Daoy (cell line): ENCODE measurements at regions not wholly inside any gene's neighbourhood (a gene's known extent, or its start where the extent isn't known, plus 50 kb on each side); places are given as distances from the start of the nearest gene placed in this dataset.
"Not testable (repeated sequence)": the region's sequence is repeated elsewhere in the genome, so short reads cannot be mapped to it uniquely, and the experiment has no call there.

Experiments
- DNase-seq: peaks from one replicate; pipeline ENCODE4 v3.0.0-alpha.2; 2015; ENCODE audit warnings: low read depth

- DNase-seq = no peak
Observed at GRCh38 chr18:44321868-44322590, 358.7 kb upstream of the SETBP1 start.

GRCh38 chr18:44323125-44323524 lies 357.6 kb upstream of the SETBP1 start:
- DNase-seq = no peak

DNA sequence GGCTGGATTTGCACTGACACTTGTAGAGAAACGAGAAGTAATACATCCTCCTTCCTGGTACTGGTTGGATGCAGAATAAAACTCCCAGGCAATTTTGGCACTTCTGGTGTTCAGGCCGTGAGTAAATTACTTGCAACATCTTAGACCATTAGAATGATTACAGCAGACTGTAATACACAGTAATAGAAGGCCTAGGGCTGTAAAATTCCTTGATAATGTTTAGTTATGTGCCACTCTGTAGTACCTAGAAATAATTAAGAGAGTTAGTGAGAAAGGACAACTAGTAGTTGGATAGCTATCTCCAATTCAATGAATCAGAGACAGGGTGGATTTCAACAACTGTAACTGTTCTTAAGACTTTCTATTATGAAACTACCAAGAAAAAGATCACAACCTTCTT lies 356.3 kb upstream of the SETBP1 start:
- no peak for DNase-seq

DNA sequence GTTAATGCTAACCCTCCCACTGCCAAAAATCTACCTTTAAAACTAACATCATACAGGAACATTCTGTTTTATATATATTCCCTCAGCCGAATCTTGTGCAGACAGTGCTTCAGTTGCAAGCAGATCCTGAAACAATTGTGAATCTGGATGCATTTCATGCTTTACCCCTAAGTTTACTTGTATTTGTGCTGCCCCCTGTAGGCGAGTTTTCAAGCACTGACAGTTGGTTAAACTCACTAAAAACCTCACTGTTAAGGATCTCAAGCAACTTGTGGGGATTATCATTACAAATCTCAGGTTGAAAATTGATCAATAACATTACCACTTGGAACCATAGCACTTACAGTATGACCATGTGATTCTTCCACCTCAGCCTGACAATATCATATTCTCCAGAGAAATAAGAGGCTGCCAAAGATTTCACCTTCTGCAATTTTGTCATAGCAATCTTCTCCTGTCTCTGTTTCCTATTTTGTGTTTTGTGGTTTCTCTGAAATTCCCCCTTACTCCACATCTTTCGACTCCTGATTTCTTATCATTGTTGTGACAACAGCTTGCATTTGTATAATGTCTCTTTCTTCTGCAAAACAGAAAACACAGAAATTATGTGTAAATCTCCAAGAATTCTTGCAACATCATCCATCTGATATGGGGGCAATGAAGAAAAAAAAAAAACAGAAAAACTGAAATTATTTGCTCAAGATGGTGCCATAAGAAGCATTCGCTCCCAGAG lies 354.6 kb upstream of the SETBP1 start:
- no peak for DNase-seq

- DNase-seq = no peak
Observed at GRCh38 chr18:44331656-44332570, 348.8 kb upstream of the SETBP1 start.

GRCh38 chr18:44341759-44342158 lies 338.9 kb upstream of the SETBP1 start:
- DNase-seq = no peak

DNA sequence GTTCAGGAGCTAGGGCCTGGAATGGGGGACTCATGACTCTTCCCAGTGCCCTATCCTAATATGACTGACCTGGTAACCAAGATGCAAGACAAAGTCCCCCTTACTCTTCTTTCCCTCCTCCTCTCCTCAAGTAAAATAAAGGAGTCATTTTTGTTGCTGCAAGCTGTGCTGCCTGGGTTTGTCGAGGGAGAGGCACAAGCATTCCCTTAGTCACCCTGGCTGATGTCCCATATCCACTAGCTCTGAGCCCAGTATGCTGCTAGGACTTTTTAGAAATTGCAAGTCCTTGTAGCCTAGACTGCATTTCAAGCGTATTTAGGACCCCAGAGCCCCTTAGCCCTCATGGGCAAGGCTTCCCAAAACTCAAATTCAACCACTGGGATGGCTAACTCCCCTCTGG lies 338.5 kb upstream of the SETBP1 start:
- no peak for DNase-seq

DNA sequence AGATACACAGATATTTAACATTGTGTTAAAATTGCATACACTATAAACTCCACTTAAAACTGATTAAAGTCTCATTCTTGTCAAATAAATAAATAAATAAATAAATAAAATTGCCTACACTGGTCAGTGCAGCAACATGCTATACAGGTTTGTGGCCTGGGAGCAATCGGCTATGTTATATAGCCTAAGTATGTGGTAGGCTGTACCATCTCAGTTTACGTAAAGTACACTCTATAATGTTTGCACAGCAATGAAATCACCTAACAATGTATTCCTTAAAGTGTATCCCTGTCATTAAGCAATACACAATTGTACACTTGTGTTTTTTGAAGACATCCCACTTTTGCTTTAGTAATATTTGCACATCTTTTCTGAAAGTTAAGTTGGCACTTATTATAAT lies 337.7 kb upstream of the SETBP1 start:
- no peak for DNase-seq

DNA sequence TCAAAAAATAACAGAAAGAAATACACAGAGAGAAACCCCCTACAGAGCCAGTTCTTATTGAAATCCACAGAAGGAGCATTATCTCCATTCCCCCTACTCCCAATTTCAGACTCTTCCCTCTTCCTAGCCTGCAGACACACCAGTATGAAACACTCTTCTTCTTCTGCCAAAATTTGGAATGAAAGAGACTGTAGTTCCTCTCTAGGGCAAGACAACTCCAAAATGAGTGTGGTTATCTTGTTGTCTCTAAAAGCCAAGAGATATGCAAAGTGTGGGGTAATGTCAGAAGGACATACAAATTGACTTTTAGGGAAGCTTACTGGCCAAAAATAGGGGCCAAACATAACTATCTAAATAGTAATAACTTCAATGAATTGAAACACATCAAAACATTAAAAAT lies 337.1 kb upstream of the SETBP1 start:
- no peak for DNase-seq

DNA sequence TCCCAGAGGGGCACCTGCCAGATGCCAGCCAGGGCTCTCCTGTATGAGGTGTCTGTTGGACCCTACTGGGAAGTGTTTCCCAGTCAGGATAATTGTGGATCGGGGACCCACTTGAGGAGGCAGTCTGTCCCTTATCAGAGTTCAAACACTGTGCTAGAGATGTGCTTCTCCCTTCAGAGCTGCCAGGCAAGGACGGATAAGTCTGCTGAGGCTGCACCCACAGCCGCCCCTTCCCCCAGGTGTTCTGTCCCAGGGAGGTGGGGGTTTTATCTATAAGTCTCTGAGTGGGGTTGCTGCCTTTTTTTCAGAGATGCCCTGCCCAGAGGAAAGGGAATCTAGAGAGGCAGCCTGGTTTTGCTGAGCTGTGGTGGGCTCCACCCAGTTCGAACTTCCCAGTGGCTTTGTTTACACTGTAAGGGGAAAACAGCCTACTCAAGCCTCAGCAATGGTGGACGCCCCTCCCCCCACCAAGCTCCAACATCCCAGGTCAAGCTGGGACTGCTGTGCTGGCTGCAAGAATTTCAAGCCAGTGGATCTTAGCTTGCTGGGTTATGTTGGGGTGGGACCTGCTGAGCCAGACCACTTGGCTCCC lies 324.0 kb upstream of the SETBP1 start:
- DNase-seq = no peak

DNA sequence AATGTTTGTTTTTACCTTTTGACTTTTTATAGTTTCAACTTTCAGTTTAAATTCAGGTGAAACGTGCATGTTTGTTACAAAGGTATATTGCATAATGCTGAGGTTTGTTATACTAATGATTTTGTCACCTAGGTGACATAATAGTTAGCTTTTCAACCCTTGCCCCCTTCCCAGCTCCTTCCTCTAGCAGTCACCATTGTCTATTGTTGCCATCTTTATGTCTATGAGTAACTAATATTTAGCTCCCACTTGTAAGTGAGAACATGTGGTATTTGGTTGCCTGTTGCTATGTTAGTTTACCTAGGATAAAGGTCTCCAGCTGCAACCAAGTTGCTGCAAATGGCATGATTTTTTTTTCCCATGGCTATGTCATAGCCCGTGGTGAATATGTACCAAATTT lies 322.3 kb upstream of the SETBP1 start:
- DNase-seq = no peak

DNA sequence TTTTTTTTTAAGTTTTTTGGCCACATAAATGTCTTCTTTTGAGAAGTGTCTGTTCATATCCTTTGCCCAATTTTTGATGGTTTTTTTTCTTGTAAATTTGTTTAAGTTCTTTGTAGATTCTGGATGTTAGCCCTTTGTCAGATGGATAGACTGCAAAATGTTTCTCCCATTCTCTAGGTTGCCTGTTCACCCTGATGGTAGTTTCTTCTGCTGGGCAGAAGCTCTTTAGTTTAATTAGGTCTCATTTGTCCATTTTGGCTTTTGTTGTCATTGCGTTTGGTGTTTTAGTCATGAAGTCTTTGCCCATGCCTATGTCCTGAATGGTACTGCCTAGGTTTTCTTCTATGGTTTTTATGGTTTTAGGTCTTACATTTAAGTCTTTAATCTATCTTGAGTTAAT lies 320.9 kb upstream of the SETBP1 start:
- not testable (repeated sequence) for DNase-seq

DNA sequence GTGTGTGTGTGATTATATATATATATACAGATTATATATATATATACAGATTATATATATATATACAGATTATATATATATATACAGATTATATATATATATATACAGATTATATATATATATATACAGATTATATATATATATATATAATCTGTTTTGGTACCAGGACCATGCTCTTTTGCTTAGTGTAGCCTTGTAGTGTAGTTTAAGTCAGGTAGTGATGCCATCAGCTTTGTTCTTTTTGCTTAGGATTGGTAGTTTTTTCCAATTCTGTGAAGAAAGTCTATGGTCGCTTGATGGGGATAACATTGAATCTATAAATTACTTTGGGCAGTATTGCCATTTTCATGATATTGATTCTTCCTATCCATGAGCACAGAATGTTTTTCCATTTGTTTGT lies 318.5 kb upstream of the SETBP1 start:
- not testable (repeated sequence) for DNase-seq

DNA sequence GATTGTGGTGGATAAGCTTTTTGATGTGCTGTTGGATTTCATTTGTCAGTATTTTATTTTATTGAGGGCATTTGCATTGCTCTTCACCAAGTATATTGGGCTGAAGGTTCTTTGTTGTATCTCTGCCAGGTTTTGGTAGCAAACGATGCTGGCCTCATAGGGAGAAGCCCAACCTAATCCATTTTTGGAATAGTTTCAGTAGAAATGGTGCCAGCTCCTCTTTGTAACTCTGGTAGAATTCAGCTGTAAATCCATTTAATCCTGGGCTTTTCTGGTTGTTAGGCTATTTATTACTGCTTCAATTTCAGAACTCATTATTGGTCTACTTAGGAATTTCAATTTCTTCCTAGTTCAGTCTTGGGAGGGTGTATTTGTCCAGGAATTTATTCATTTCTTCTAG lies 309.8 kb upstream of the SETBP1 start:
- DNase-seq = no peak

DNA sequence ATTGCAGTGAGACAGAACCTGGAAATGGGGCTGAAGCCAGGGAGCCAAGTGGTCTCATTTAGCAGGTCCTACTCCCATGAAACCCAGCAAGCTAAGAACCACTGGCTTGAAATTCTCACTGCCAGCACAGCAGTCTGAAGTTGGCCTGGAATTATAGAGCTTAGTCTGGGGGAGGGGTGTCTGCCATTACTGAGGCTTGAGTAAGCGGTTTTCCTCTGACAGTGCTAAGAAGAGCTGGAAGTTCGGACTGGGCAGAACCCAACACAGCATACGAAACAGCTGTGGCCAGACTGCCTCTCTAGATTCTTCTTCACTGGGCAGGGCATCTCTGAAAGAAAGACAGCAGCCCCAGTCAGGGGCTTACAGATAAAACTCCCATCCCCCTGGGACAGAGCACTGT lies 305.7 kb upstream of the SETBP1 start:
- DNase-seq = no peak

- no peak for DNase-seq
Observed at GRCh38 chr18:44386401-44386800, 294.3 kb upstream of the SETBP1 start.

DNA sequence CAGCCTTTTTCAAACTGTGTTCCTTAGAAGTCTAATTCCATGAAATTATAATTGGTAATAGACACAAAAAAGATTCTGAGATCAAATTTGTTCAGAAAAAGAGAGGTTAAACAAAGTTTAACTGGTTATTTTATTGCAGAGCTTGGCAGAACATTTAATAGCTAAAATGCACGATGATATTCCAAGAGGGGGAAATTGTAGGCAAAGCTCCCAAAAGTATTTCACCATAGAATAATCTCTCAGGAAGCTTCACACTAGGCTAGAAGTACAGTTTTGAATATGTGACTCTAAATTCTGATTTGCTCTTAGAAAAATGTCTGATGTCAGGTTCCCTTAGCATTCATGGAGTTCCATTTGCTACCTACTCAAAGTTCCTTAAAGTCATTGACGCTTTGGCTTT lies 292.4 kb upstream of the SETBP1 start:
- no peak for DNase-seq

GRCh38 chr18:44392933-44393332 lies 287.8 kb upstream of the SETBP1 start:
- no peak for DNase-seq

DNA sequence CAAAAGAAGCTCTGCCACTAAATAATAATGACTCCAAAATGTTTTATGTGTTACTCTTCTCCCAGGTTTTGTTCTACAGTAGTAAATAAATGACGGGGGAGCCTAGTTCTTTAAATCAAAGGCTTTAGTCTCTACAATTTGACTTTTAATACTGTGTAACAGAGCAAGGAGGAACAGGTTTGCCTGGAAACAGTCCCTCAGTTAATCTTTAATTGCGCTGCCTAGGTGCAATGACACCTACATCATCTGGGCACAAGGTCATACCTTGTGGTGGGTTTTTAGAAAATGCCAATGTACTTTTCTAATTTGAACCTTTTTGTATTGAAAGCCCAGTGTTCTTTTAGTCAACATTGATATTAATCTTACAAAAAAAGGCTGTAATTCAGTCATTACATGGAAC lies 287.3 kb upstream of the SETBP1 start:
- no peak for DNase-seq

- no peak for DNase-seq
Observed at GRCh38 chr18:44396550-44396949, 284.1 kb upstream of the SETBP1 start.

- no peak for DNase-seq
Observed at GRCh38 chr18:44409071-44409470, 271.6 kb upstream of the SETBP1 start.

DNA sequence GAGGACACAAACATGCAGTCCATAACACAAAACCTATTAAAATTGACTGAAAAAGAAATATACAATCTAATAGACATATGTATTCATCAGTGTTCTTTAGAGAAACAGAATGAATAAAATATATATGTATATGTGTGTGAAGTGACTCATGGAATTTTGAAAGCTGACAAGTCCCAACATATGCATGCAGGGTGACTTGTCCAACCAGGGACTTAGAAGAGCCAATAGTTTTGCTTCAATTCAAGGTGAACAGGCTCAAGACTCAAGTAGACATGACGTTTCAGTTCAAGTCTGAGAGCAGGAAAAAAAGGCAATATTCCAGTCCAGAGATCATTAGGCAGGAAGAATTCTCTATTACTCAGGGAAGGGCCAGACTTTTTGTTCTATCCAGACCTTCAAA lies 271.2 kb upstream of the SETBP1 start:
- no peak for DNase-seq
